GM20000 (cell line): ENCODE measurements at regions not wholly inside any gene's neighbourhood (a gene's known extent, or its start where the extent isn't known, plus 50 kb on each side); places are given as distances from the start of the nearest gene placed in this dataset.

Experiments used
- DNase-seq: peaks from one replicate; pipeline ENCODE4 v3.0.0; 2012; ENCODE audit warnings: low spot score
- CTCF ChIP-seq: IDR thresholded peaks from 2 replicates; pipeline ENCODE4 v1.5.1; 2012; ENCODE audit warnings: mild to moderate bottlenecking, control low read depth; ENCODE audit errors: extremely low read depth, missing control alignments

- DNase-seq = no peak
- TF ChIP-seq CTCF = no peak
These were observed 226.5 kb upstream of the MPHOSPH6 start for GRCh38 chr16:82396509-82396908.

GRCh38 chr16:82395212-82395611, 225.2 kb upstream of the MPHOSPH6 start:
- TF ChIP-seq CTCF = no peak
- DNase-seq = no peak

GRCh38 chr16:82391690-82392089, 221.7 kb upstream of the MPHOSPH6 start:
- no peak for DNase-seq
- TF ChIP-seq CTCF = no peak

GRCh38 chr16:82389956-82390650, 220.1 kb upstream of the MPHOSPH6 start:
- DNase-seq = no peak
- no peak for TF ChIP-seq CTCF

GRCh38 chr16:82386761-82387160, 216.7 kb upstream of the MPHOSPH6 start:
- TF ChIP-seq CTCF = no peak

GRCh38 chr16:82384949-82385348, 214.9 kb upstream of the MPHOSPH6 start:
- no peak for TF ChIP-seq CTCF
- no peak for DNase-seq

More at GRCh38 chr16:82386761-82387160, 216.7 kb upstream of the MPHOSPH6 start:
- no peak for DNase-seq

- no peak for TF ChIP-seq CTCF
- peak; percentile 7 for DNase-seq
These were observed 214.0 kb upstream of the MPHOSPH6 start for GRCh38 chr16:82384017-82384416.
